Astrocyte of the spinal cord (primary cell): ENCODE measurements at regions not wholly inside any gene's neighbourhood (a gene's known extent, or its start where the extent isn't known, plus 50 kb on each side); places are given as distances from the start of the nearest gene placed in this dataset.

Experiments
- DNase-seq: peaks from one replicate; pipeline ENCODE4 v3.0.0; 2011; ENCODE audit warnings: low read depth, low spot score
- H3K4me3 ChIP-seq: 2 replicates; pipeline ENCODE4 v1.5.1; 2011; ENCODE audit warnings: low read depth, mild to moderate bottlenecking, low read length, moderate library complexity
- CTCF ChIP-seq: IDR thresholded peaks from 2 replicates; pipeline ENCODE4 v1.5.1; 2012; ENCODE audit warnings: low read depth, mild to moderate bottlenecking, low read length, inconsistent platforms
- in situ Hi-C: cut with HindIII; loops from 2 replicates; pipeline ENCODE4 v1.10.0; 2017; ENCODE audit warnings: low sequenced_read_pairs

GRCh38 chr3:72383230-72383629 lies 465.0 kb downstream of the SHQ1 start:
- H3K4me3 ChIP-seq = no peak overlapping the region
- TF ChIP-seq CTCF = no peak
- in situ Hi-C loops = no loop called here
- no peak for DNase-seq

DNA sequence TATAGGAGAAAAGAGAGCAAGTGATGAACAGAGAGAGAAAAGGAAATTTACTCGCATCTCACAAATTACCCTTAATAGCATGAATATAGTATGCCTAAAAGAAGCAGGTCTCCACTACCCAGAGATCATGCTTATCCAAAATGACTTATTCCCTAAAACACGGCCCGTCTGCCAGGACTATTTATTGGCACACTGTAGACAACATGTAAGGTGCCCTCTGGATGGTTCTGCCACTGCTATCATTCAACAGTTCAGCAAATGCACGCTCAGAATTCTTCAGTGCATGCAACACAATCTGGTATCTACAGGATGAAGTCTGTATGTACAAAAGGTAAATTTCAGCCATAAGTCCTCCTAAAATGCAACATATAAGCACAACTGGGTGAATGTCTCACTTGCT lies 465.8 kb downstream of the SHQ1 start:
- no peak overlapping the region for H3K4me3 ChIP-seq
- in situ Hi-C loops = no loop called here
- no peak for DNase-seq
- no peak for TF ChIP-seq CTCF

DNA sequence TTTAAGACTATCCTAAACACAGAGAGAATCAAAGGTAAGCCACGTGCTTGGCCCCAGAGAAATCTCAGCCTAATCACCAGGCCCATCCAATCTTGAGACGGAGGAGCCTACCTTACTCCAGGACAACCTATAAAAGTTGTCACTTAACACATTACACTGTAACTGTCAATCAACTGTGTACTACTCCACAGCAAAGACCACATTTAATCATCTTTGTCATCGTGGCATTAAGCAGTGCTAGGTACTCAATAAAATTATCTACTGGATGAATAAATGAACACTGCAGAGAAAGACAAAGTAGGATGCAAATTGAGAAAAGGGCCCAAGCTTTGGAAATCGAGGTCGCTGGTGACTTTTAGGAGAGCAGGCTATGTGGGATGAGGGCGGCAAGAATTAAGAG lies 466.7 kb downstream of the SHQ1 start:
- no peak for DNase-seq
- in situ Hi-C loops = no loop called here
- H3K4me3 ChIP-seq = no peak overlapping the region
- TF ChIP-seq CTCF = no peak

DNA sequence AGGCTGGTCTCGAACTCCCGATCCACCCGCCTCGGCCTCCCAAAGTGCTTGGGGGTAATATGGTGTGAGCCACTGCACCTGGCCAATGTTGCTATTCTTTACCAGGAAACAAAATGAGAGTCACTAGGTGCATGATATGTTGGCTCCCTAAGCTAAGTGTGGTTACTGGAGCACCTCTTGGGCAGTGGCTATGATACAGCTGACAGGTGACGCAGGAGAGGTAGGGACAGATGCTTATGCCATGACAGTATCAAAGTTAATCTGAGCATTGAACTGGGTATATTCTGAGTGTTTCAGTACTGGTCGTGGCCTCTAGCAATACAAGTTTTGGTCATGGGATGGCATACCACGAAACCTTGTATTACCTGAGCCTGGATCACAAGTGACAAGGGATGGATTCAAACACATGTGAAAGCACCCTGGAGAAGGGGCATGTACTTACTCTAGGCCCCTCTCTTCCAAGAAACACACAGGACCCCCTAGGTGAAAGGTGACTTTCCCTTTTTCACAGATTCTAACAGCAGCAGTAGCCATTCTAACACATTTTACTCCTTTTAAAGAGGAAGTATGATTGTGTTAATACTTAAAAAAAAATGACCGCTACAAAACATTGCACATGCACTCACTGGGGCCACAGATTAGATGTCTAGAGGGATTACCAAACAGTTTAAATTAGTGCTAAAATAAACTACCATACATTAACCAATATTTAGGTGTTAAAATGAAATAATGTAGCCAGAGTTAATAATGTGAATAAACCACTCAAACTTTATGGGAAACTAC lies 467.3 kb downstream of the SHQ1 start:
- no peak for DNase-seq
- no peak overlapping the region for H3K4me3 ChIP-seq
- no peak for TF ChIP-seq CTCF
- in situ Hi-C loops = no loop called here

GRCh38 chr3:72380193-72380592 lies 468.1 kb downstream of the SHQ1 start:
- peak; percentile 37 for DNase-seq
- in situ Hi-C loops = no loop called here
- H3K4me3 ChIP-seq = no peak overlapping the region
- no peak for TF ChIP-seq CTCF

- no peak overlapping the region for H3K4me3 ChIP-seq
- no peak for DNase-seq
- in situ Hi-C loops = no loop called here
- no peak for TF ChIP-seq CTCF
These were observed 468.6 kb downstream of the SHQ1 start for GRCh38 chr3:72379500-72380187.
